Right lobe of liver (tissue), 4 donors: ENCODE measurements at regions not wholly inside any gene's neighbourhood (a gene's known extent, or its start where the extent isn't known, plus 50 kb on each side); places are given as distances from the start of the nearest gene placed in this dataset.

Source experiments
- CTCF ChIP-seq, 4 donors: fragments of 200-600 bp in 3 of 4; fragments of 450-650 bp in 1 of 4; IDR thresholded peaks; one replicate each; pipeline versions ENCODE4 v1.5.1 to v1.8.0; 2016 to 2022; ENCODE audit warnings: antibody characterized with exemption in 4 of 4, mild to moderate bottlenecking in 2 of 4
- POLR2A ChIP-seq: fragments of 450-650 bp; IDR thresholded peaks from one replicate; pipeline ENCODE4 v1.6.1; 2017; ENCODE audit warnings: antibody characterized with exemption, mild to moderate bottlenecking
- donor health status: DM: no; HTN: no; CAD: no.
- donor health status: DM: no; HTN: no; CAD: no.
- donor health status: DM: no; HTN: yes; CAD: no.

DNA sequence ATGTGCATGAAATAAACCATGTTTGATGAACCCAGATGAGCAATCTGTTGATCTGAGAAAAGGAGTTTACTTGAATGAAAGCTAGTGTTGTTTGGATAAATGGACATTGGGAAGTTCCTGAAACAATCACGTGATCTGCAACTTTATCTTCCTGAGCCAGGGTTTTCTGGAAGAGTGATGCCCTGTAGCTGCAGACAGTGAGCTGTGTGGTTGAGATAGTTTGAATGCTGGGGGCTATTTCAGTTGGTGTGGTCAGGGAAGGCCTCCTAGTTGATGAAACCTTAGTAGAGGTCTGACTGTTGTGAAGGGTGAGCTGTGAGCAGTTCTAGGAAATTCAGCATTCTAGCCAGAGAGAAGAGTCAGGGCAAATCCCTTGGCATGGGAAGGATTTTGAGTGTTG is 643.7 kb downstream of the UTRN start:
- TF ChIP-seq CTCF (IDR thresholded peaks at IDR 0.05): no peak
- TF ChIP-seq POLR2A: no peak
